Vagina (tissue), 2 donors: ENCODE measurements at regions not wholly inside any gene's neighbourhood (a gene's known extent, or its start where the extent isn't known, plus 50 kb on each side); places are given as distances from the start of the nearest gene placed in this dataset.

Experiments
- POLR2A ChIP-seq, 2 donors: fragments of 450-650 bp; IDR thresholded peaks; one replicate each; pipeline ENCODE4 v1.6.1; 2017; ENCODE audit warnings: antibody characterized with exemption in 2 of 2, mild to moderate bottlenecking in 2 of 2, moderate library complexity in 2 of 2
- POLR2AphosphoS5 ChIP-seq, 2 donors: sonication (generic); formaldehyde crosslinking; IDR thresholded peaks; one replicate each; pipeline ENCODE4 v1.9.0; 2017; ENCODE audit warnings: antibody characterized with exemption in 2 of 2, mild to moderate bottlenecking in 2 of 2, low read depth in 1 of 2; ENCODE audit not compliant: insufficient read depth in 1 of 2
- TF ChIP-seq, protein P1 (sequence below), 3 experiments: fragments of 450-650 bp in 2 of 3; fragments of 200-600 bp in 1 of 3; sonication (generic) in 1 of 3; IDR thresholded peaks; one replicate each; pipeline ENCODE4 v1.5.1; 2017 to 2019; ENCODE audit warnings: antibody characterized with exemption in 3 of 3, mild to moderate bottlenecking in 2 of 3, moderate library complexity in 2 of 3

- TF ChIP-seq, protein P1, sequence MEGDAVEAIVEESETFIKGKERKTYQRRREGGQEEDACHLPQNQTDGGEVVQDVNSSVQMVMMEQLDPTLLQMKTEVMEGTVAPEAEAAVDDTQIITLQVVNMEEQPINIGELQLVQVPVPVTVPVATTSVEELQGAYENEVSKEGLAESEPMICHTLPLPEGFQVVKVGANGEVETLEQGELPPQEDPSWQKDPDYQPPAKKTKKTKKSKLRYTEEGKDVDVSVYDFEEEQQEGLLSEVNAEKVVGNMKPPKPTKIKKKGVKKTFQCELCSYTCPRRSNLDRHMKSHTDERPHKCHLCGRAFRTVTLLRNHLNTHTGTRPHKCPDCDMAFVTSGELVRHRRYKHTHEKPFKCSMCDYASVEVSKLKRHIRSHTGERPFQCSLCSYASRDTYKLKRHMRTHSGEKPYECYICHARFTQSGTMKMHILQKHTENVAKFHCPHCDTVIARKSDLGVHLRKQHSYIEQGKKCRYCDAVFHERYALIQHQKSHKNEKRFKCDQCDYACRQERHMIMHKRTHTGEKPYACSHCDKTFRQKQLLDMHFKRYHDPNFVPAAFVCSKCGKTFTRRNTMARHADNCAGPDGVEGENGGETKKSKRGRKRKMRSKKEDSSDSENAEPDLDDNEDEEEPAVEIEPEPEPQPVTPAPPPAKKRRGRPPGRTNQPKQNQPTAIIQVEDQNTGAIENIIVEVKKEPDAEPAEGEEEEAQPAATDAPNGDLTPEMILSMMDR (IDR thresholded peaks at IDR 0.05) = no peak
- TF ChIP-seq POLR2A (IDR thresholded peaks at IDR 0.05) = no peak
- no peak for TF ChIP-seq POLR2AphosphoS5 (IDR thresholded peaks at IDR 0.05; ENCODE audit: insufficient read depth in 1 of 2, low read depth in 1 of 2)
These were observed 1329.5 kb upstream of the WWC1 start for GRCh38 chr5:166961913-166962312.
